Erythroblast (primary cell): ENCODE measurements at regions not wholly inside any gene's neighbourhood (a gene's known extent, or its start where the extent isn't known, plus 50 kb on each side); places are given as distances from the start of the nearest gene placed in this dataset.

Source experiments
- GATA1 ChIP-seq: IDR thresholded peaks from 2 replicates; pipeline ENCODE4 v1.6.1; 2011; ENCODE audit warnings: low read depth, mild to moderate bottlenecking, control low read depth, low read length, moderate library complexity
- POLR2A ChIP-seq: IDR thresholded peaks from 2 replicates; pipeline ENCODE4 v1.6.1; 2011; ENCODE audit warnings: mild to moderate bottlenecking, low read length

DNA sequence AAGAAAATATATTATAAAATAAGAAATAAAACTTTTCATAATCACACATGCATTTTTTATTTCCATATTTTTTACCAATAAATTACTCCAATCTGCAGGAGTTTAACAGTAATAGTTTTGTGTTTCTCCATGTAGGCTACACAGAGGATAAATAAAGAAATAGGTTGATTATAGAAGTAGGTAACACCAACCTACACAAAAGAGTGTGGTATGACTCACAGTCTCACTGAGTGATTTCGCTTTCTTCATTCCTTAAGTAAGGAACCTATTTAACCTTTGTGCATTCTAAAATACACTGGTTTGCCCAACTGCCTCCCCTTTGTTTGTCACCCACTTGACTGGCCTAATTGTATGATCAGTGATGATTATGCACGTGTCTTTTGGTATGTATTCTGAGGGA is 244.2 kb upstream of the RIMS1 start:
- TF ChIP-seq POLR2A (no peak), GATA1 (no peak)
